Activated CD4-positive, alpha-beta memory T cell treated with anti-CD3 and anti-CD28 coated beads for 36 hours (primary cell): ENCODE measurements at regions not wholly inside any gene's neighbourhood (a gene's known extent, or its start where the extent isn't known, plus 50 kb on each side); places are given as distances from the start of the nearest gene placed in this dataset.

Source experiments
- CTCF ChIA-PET: fragments of 350-600 bp; sonication (Branson Sonifier 250); formaldehyde crosslinking; loops from one replicate; lab custom pipeline; 2021; ENCODE audit warnings: antibody characterized with exemption, inconsistent platforms; lab: Charles Lee
- POLR2A ChIA-PET: fragments of 350-600 bp; sonication (Branson Sonifier 250); formaldehyde crosslinking; loops from one replicate; lab custom pipeline; 2021; ENCODE audit warnings: antibody characterized with exemption; lab: Charles Lee
- DNase-seq: peaks from one replicate; pipeline ENCODE4 v3.0.0-alpha.2; 2020
- H3K27ac Mint-ChIP-seq: one replicate; pipeline ENCODE4 v1.8.0; 2021; ENCODE audit warnings: mixed read lengths
- H3K27me3 Mint-ChIP-seq: one replicate; pipeline ENCODE4 v1.8.0; 2021; ENCODE audit warnings: mixed read lengths
- H3K36me3 Mint-ChIP-seq: one replicate; pipeline ENCODE4 v1.8.0; 2021; ENCODE audit warnings: mixed read lengths
- H3K4me1 Mint-ChIP-seq: one replicate; pipeline ENCODE4 v1.8.0; 2021; ENCODE audit warnings: low read depth, mixed read lengths
- H3K4me3 Mint-ChIP-seq: one replicate; pipeline ENCODE4 v1.8.0; 2021; ENCODE audit warnings: mild to moderate bottlenecking, mixed read lengths
- H3K9me3 Mint-ChIP-seq: one replicate; pipeline ENCODE4 v1.8.0; 2021; ENCODE audit warnings: mixed read lengths
- intact Hi-C: fragments of 100-400 bp; cut with micrococcal nuclease; formaldehyde crosslinking; loops from one replicate; pipeline ENCODE4 v1.15.1; 2023

DNA sequence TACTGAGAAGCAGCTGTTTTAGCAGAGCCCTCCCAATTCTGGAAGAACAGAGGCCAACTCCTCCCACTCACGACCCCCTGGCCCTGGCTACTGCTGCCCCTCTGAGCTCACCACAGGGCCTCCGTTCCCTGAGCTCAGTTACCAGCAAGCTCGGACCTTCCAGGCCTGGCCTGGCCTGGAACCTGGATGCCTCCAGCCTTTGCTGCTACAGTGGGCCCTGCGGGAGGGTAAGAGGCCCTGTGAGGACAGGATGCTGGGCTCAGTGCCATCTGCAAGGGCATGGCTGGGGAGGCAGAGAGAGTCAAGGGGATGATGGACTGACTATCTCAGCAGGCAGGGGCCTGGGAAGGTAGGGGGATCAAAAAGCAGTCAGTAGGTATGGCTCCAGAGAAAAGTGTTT is 209.9 kb upstream of the NCAM1 start:
- peaks cover 9% of the 10 kb centered on the region for H3K27me3 Mint-ChIP-seq
- no peaks in the 10 kb centered on the region for H3K9me3 Mint-ChIP-seq
- POLR2A ChIA-PET: no interaction called here
- H3K4me1 Mint-ChIP-seq: no peaks in the 10 kb centered on the region
- no peaks in the 10 kb centered on the region for H3K36me3 Mint-ChIP-seq
- H3K27ac Mint-ChIP-seq: no peak overlapping the region
- no peak for DNase-seq
- intact Hi-C loops: no loop called here
- H3K4me3 Mint-ChIP-seq: no peak overlapping the region
- CTCF ChIA-PET: no interaction called here

DNA sequence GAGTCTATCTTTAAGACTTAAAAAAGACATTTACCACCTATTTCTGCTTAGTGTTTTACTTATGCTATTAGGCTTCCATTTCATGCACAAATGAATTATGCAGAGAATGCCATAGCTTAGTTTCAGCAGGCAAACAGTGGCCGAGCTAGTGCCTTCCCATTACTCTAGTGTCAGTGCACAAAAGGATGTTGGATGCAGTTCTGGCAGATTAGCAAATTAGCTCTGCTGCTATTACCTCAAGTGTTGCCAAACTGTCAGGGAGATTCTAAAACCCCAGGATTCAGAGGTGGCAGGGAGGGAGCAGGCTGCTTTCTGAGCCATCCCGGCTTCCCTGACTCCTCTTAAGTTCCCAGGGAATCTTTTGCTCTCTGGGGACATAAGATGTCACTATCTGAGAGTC is 209.4 kb upstream of the NCAM1 start:
- Mint-ChIP-seq H3K36me3 (no peaks in the 10 kb centered on the region), H3K27me3 (peaks cover 6% of the 10 kb centered on the region), H3K4me3 (no peak overlapping the region), H3K27ac (no peak overlapping the region), H3K4me1 (no peaks in the 10 kb centered on the region), H3K9me3 (no peaks in the 10 kb centered on the region)
- intact Hi-C loops: no loop called here
- no peak for DNase-seq
- POLR2A ChIA-PET: no interaction called here
- CTCF ChIA-PET: no interaction called here

DNA sequence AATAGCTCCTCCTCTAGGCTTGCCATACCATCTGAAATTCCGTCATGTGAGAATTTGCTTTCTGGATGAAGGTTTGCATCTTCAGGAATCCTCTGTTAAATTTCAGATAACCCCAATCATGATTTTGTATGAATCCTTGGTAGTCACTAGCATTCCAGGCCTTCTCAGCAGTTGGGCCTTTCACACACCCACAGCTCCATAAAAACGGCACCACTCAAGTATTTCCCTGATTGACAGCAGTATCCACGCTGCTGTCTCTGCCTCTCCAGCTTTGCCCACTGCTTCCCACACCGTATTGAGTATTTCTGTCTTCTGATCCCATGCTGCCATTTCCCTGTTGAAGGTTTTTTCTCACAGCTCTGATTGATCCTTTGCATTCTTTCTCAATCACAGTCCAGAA is 208.7 kb upstream of the NCAM1 start:
- intact Hi-C loops: no loop called here
- no peak overlapping the region for H3K4me3 Mint-ChIP-seq
- ChIA-PET CTCF (no interaction called here), POLR2A (no interaction called here)
- H3K4me1 Mint-ChIP-seq: no peaks in the 10 kb centered on the region
- no peaks in the 10 kb centered on the region for H3K36me3 Mint-ChIP-seq
- peaks cover 6% of the 10 kb centered on the region for H3K27me3 Mint-ChIP-seq
- no peaks in the 10 kb centered on the region for H3K9me3 Mint-ChIP-seq
- no peak for DNase-seq
- H3K27ac Mint-ChIP-seq: no peak overlapping the region

DNA sequence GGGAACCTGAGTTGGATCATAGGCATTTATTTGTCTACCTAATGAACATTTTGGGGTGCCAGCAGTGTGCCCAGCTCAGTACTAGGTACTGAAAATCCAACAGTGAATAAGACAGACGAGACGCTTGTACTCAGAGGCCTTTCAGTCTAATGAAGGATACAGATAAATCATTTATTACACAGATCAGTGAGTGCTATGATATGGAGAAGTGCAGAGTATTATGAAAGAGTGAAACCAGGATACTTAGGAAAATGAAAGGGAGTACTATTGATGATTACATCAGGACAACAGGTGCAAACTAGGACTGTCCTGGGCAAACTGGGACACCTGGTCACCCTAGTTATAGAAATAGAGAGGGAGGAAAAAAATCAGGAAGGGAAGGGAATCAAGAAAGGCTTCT is 207.5 kb upstream of the NCAM1 start:
- no peak overlapping the region for H3K4me3 Mint-ChIP-seq
- CTCF ChIA-PET: interaction anchor here (0.6 kb wide), 1 partner anchor 273 kb away, joined by 3 read pairs; no protein-coding TSS in a partner anchor
- H3K4me1 Mint-ChIP-seq: no peaks in the 10 kb centered on the region
- POLR2A ChIA-PET: no interaction called here
- DNase-seq: no peak
- no peaks in the 10 kb centered on the region for H3K36me3 Mint-ChIP-seq
- intact Hi-C loops: no loop called here
- H3K27me3 Mint-ChIP-seq: peaks cover 2% of the 10 kb centered on the region
- H3K27ac Mint-ChIP-seq: no peak overlapping the region
- H3K9me3 Mint-ChIP-seq: no peaks in the 10 kb centered on the region

DNA sequence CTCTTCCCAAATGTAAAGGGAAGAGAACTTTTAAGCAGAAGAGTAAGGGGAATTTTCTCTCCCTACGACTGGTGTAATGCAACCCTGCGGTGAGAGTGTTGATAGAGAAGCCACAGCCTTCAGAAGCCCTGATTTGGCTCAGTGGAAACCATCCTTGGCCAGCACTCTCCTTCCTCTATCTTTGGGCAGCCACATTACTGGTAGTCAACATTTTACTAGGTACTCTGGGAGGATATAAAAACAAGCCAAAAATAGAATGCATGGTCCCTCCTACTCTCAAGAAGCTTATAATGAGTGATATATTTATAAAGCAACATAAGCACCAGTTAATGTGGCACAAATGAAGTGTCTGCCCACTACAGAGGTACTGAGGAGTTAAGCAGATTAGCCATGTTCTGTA is 201.8 kb upstream of the NCAM1 start:
- no peak overlapping the region for H3K27ac Mint-ChIP-seq
- ChIA-PET CTCF (no interaction called here), POLR2A (no interaction called here)
- DNase-seq: no peak
- no peak overlapping the region for H3K4me3 Mint-ChIP-seq
- H3K27me3 Mint-ChIP-seq: peaks cover 2% of the 10 kb centered on the region
- no peaks in the 10 kb centered on the region for H3K36me3 Mint-ChIP-seq
- no peaks in the 10 kb centered on the region for H3K4me1 Mint-ChIP-seq
- no peaks in the 10 kb centered on the region for H3K9me3 Mint-ChIP-seq
- intact Hi-C loops: no loop called here

DNA sequence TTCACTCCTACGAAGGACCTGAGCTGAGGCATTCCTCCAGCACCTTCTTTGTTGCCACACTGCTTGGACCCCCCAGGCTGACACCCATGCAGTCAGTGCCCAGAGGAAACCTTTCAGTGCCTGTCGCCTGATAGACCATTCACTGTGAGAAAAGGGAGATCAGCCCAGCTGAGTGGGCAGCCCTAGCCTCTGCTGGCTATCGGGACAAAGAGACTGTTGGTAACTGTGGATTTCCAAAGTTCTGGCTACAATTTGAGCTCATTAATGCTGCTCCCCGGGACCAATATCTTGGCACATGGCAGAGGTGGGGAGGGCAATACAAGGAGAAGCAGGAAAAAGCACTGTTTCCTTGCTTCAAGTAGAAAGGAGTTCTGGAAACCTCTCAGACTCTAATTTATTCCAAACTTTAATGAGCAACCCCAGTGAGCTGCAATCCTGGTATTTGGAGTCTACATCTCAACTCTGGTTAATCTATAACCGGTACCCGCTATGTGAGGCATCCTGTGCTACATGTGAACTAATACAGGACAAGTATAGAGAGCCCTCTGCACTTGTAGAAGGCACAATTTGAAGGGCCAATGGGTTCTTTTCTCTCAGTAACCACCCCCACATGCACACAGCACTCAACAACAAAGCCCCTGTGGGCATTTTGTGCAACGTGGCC is 200.7 kb upstream of the NCAM1 start:
- Mint-ChIP-seq H3K4me3 (no peak overlapping the region), H3K36me3 (no peaks in the 10 kb centered on the region), H3K27ac (no peak overlapping the region), H3K27me3 (peaks cover 2% of the 10 kb centered on the region), H3K9me3 (no peaks in the 10 kb centered on the region), H3K4me1 (no peaks in the 10 kb centered on the region)
- no peak for DNase-seq
- intact Hi-C loops: no loop called here
- POLR2A ChIA-PET: no interaction called here
- CTCF ChIA-PET: no interaction called here

DNA sequence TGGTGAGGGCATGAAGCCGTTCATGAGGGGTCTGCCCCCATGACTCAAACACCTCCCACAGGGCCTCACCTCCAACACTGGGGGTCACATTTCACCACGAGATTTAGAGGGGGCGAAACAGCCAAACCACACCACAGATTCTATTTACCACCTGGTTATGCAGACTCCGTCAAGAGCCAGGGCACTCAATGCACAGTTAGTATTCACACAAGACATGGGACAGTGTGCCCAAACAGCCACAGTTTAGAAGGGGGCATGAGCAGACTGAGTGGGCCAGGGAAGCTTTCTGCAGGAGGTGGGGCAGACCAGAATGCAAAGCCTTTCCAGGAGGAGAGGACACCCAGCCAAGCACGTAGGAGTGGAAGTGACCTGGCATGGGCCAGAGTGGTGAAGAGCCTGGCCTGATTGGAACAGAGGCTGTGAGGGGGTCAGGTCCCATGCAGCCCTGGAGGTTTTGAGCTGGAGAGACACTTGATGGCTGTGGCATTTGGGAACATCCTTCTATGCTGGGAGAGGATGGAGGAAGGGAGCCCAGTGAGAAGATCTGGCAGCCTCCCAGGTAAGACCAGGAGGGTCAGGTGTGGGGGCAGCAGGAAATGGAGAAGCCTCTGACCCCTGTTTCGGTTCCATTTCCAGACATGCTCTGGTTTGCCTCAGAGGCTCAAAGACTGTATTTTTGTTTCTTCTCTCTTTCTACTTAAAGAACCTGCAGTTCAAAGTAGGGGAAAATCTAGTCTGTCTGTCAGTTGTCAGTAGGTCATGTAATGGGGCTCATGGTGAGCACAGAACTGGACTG is 199.1 kb upstream of the NCAM1 start:
- Mint-ChIP-seq H3K4me1 (no peaks in the 10 kb centered on the region), H3K9me3 (no peaks in the 10 kb centered on the region), H3K27me3 (peaks cover 2% of the 10 kb centered on the region), H3K4me3 (no peak overlapping the region), H3K36me3 (no peaks in the 10 kb centered on the region), H3K27ac (no peak overlapping the region)
- ChIA-PET CTCF (no interaction called here), POLR2A (no interaction called here)
- DNase-seq: no peak
- intact Hi-C loops: no loop called here

DNA sequence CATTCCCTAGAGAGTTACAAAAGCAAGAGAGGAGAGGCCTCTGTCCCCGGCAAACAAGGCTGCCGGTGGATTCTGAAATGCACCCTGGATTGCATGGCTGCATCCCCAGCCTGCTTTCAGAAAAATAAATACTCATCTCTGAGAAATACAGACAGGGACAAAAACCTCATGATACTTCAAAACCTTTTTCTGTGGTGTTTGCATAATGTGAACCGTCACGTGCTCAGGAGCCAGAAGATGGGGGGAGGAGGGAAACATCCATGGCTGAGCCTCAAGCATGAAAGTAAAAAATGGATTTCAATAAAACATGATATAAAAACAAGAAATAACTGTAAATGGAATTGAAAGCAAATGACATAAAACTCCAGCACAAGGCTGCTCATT is 198.5 kb upstream of the NCAM1 start:
- Mint-ChIP-seq H3K4me3 (no peak overlapping the region), H3K36me3 (no peaks in the 10 kb centered on the region), H3K27ac (no peak overlapping the region), H3K27me3 (peaks cover 2% of the 10 kb centered on the region), H3K9me3 (no peaks in the 10 kb centered on the region), H3K4me1 (no peaks in the 10 kb centered on the region)
- CTCF ChIA-PET: no interaction called here
- DNase-seq: no peak
- intact Hi-C loops: no loop called here
- POLR2A ChIA-PET: no interaction called here

DNA sequence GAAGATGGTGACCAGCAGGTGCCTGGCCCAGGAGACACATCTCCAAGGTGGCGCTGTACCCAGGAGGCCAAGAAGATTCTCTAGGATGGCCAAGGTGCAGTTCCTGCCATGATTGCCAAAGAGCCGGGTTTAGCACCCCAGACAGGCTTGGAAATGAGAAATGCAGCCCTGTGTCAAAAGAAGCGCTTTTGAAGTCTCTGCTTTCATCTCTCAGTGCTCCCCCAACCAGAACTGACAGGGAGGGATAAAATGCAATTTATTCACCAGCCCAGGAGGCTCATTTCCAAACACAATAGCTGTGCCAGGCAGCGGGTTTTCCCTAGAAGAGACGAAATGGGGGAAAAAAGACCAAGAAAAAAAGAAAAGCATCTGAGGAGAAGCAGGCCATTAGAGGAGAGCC is 195.9 kb upstream of the NCAM1 start:
- ChIA-PET CTCF (no interaction called here), POLR2A (no interaction called here)
- Mint-ChIP-seq H3K27me3 (peaks cover 4% of the 10 kb centered on the region), H3K36me3 (no peaks in the 10 kb centered on the region), H3K27ac (no peak overlapping the region), H3K4me1 (no peaks in the 10 kb centered on the region), H3K4me3 (no peak overlapping the region), H3K9me3 (no peaks in the 10 kb centered on the region)
- intact Hi-C loops: no loop called here
- DNase-seq: no peak

DNA sequence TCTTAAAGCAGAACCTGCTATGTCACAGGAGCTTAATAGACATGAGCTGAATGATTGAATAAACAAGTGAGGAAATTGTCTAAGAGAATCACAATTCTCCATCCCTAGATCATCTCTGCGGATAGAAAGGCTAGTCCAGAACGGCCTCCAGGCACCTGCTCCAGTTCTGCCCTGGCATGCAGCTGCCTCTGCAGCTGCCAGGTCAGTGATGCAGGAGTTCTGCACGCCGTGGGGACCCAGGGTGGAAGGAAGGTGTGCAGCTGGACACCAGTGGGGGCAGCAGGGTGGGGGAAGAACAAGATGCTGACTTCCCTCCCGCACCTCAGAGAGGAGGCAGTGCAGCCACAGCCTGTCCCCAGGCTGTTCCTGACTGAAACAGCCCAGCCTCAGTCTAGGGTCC is 192.1 kb upstream of the NCAM1 start:
- intact Hi-C loops: no loop called here
- Mint-ChIP-seq H3K36me3 (no peaks in the 10 kb centered on the region), H3K4me3 (no peak overlapping the region), H3K27ac (no peak overlapping the region), H3K27me3 (peaks cover 8% of the 10 kb centered on the region), H3K9me3 (no peaks in the 10 kb centered on the region), H3K4me1 (no peaks in the 10 kb centered on the region)
- no peak for DNase-seq
- ChIA-PET POLR2A (no interaction called here), CTCF (no interaction called here)

DNA sequence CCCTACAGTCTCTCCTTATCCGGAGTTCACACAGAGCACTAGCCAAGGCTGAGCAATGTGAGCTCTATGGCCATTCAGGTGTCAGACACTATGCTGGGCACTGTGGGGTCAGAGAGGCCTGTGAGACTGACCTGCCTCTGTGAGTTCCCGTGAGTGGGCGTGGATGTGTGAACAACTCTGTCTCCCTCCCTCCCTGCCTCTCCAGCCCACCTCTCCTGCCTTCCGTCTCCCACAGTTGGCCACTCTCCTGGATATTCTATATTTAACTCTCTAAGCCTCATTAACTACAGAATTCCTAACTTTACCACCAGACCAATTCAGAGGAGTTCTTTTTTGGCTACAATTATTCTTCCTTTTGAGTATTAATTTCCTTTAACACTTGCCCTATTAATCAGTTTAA is 191.6 kb upstream of the NCAM1 start:
- Mint-ChIP-seq H3K36me3 (no peaks in the 10 kb centered on the region), H3K27me3 (peaks cover 8% of the 10 kb centered on the region), H3K27ac (no peak overlapping the region), H3K9me3 (no peaks in the 10 kb centered on the region), H3K4me1 (no peaks in the 10 kb centered on the region), H3K4me3 (no peak overlapping the region)
- CTCF ChIA-PET: no interaction called here
- intact Hi-C loops: no loop called here
- POLR2A ChIA-PET: no interaction called here
- no peak for DNase-seq

DNA sequence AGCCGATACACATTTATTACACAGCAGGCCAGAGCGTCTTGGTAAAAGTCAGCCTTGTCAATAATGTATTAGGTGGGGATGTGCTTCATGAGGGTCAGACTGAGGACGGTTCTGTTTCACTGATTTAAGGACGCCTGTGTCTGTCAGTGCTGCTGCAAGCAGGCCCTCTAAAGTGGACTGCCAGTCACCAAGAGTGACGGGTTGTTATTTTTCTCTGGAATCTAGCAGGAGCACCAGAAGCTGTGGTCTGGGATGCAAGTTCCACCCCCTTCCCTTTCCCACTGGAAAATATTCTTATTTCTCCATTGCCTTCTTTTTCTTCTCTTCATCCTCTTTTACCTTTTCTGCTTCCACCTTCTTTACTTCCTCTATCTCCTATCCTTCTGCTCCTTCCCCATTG is 191.2 kb upstream of the NCAM1 start:
- ChIA-PET POLR2A (no interaction called here), CTCF (no interaction called here)
- no peak overlapping the region for H3K4me3 Mint-ChIP-seq
- H3K36me3 Mint-ChIP-seq: no peaks in the 10 kb centered on the region
- intact Hi-C loops: no loop called here
- H3K4me1 Mint-ChIP-seq: no peaks in the 10 kb centered on the region
- no peak overlapping the region for H3K27ac Mint-ChIP-seq
- H3K9me3 Mint-ChIP-seq: no peaks in the 10 kb centered on the region
- peaks cover 8% of the 10 kb centered on the region for H3K27me3 Mint-ChIP-seq
- DNase-seq: no peak

DNA sequence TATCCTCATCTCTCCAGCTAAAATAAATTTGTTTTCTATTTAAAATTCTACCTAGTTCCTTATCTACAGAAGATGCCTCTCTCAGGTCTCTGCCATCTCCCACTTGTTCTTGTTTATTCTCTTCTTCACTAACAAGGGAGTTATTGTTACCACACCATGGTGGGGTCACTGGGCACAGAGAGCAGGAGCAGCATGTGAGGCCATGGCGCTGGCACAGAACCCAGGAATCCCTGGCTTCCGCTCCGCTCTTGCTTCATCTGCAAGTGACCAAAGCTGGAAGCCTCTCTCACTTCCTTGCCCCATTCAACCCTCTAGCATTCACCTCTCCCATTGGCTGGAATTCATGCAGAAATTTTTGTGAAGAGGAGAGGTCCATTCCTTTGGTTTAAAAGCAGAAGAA is 190.7 kb upstream of the NCAM1 start:
- intact Hi-C loops: no loop called here
- H3K4me3 Mint-ChIP-seq: no peak overlapping the region
- CTCF ChIA-PET: no interaction called here
- POLR2A ChIA-PET: no interaction called here
- H3K27me3 Mint-ChIP-seq: peaks cover 8% of the 10 kb centered on the region
- no peaks in the 10 kb centered on the region for H3K36me3 Mint-ChIP-seq
- H3K4me1 Mint-ChIP-seq: no peaks in the 10 kb centered on the region
- no peak overlapping the region for H3K27ac Mint-ChIP-seq
- no peak for DNase-seq
- H3K9me3 Mint-ChIP-seq: no peaks in the 10 kb centered on the region
